ENCODE measurements at regions not wholly inside any gene's neighbourhood (a gene's known extent, or its start where the extent isn't known, plus 50 kb on each side); places are given as distances from the start of the nearest gene placed in this dataset.

- TF ChIP-seq GATA2 (IDR thresholded peaks at IDR 0.05; ENCODE audit: low read depth, low read length): no peak
- no peak for TF ChIP-seq GATA3 (IDR thresholded peaks at IDR 0.05; ENCODE audit: low read depth, low read length)
Observed at GRCh38 chr13:59247171-59247570, 916.6 kb downstream of the DIAPH3 start.

Data from SH-SY5Y (cell line).